ENCODE measurements at regions not wholly inside any gene's neighbourhood (a gene's known extent, or its start where the extent isn't known, plus 50 kb on each side); places are given as distances from the start of the nearest gene placed in this dataset.

- TF ChIP-seq CTCF (IDR thresholded peaks at IDR 0.05 in 4 of 5, conservative IDR thresholded peaks at IDR 0.05 in 1 of 5) (no peak), POLR2A (IDR thresholded peaks at IDR 0.05) (no peak)
Measured at GRCh38 chr5:98227489-98227888, 546.0 kb upstream of the RGMB start.

All from gastrocnemius medialis (tissue), 4 donors.